ENCODE measurements at regions not wholly inside any gene's neighbourhood (a gene's known extent, or its start where the extent isn't known, plus 50 kb on each side); places are given as distances from the start of the nearest gene placed in this dataset.

GRCh38 chr4:38378478-38378877 lies 285.5 kb upstream of the KLF3 start:
- Histone ChIP-seq H3K27me3 (no peaks in the 10 kb centered on the region), H3K27ac (no peak overlapping the region), H3K36me3 (no peaks in the 10 kb centered on the region), H3K4me3 (no peak overlapping the region), H3K9me3 (no peaks in the 10 kb centered on the region), H3K4me1 (no peaks in the 10 kb centered on the region)
- TF ChIP-seq POLR2A (IDR thresholded peaks at IDR 0.05), result no peak
- TF ChIP-seq CTCF (IDR thresholded peaks at IDR 0.05), result no peak
- no peak for DNase-seq

GRCh38 chr4:38381788-38382187 lies 282.2 kb upstream of the KLF3 start:
- Histone ChIP-seq H3K9me3 (no peaks in the 10 kb centered on the region), H3K4me3 (no peak overlapping the region), H3K27ac (no peak overlapping the region), H3K36me3 (no peaks in the 10 kb centered on the region), H3K4me1 (peaks cover 0 to 19% (median 0%) of the 10 kb centered on the region in 4 donors), H3K27me3 (no peaks in the 10 kb centered on the region)
- no peak for DNase-seq
- TF ChIP-seq CTCF (IDR thresholded peaks at IDR 0.05) (no peak), POLR2A (IDR thresholded peaks at IDR 0.05) (no peak)

- Histone ChIP-seq H3K27me3 (no peaks in the 10 kb centered on the region), H3K27ac (no peak overlapping the region), H3K36me3 (no peaks in the 10 kb centered on the region), H3K4me3 (no peak overlapping the region), H3K9me3 (no peaks in the 10 kb centered on the region), H3K4me1 (peaks cover 0 to 26% (median 0%) of the 10 kb centered on the region in 4 donors)
- TF ChIP-seq CTCF (IDR thresholded peaks at IDR 0.05) (no peak), POLR2A (IDR thresholded peaks at IDR 0.05) (no peak)
- DNase-seq, result no peak
These were observed 281.5 kb upstream of the KLF3 start for GRCh38 chr4:38382520-38382919.

GRCh38 chr4:38383646-38384121 lies 280.3 kb upstream of the KLF3 start:
- no peak for TF ChIP-seq CTCF (IDR thresholded peaks at IDR 0.05)
- TF ChIP-seq POLR2A (IDR thresholded peaks at IDR 0.05), result no peak
- Histone ChIP-seq H3K4me3 (no peak overlapping the region), H3K27me3 (no peaks in the 10 kb centered on the region), H3K36me3 (no peaks in the 10 kb centered on the region), H3K27ac (peak overlapping the region in 2 of 4 donors; percentile 15 to 51), H3K4me1 (peaks cover 0 to 30% (median 0%) of the 10 kb centered on the region in 4 donors), H3K9me3 (no peaks in the 10 kb centered on the region)
- DNase-seq, result no peak

- peaks cover 0 to 7% (median 0%) of the 10 kb centered on the region in 4 donors for H3K9me3 ChIP-seq
- no peaks in the 10 kb centered on the region for H3K27me3 ChIP-seq
- H3K4me1 ChIP-seq, result peaks cover 0 to 30% (median 0%) of the 10 kb centered on the region in 4 donors
- no peak overlapping the region for H3K4me3 ChIP-seq
- no peak for DNase-seq
- no peaks in the 10 kb centered on the region for H3K36me3 ChIP-seq
- TF ChIP-seq CTCF (IDR thresholded peaks at IDR 0.05) (peak in 1 of 6 experiments; percentile 9), POLR2A (IDR thresholded peaks at IDR 0.05) (no peak)
- peak overlapping the region in 3 of 4 donors; percentile 63 to 85 (median 82) for H3K27ac ChIP-seq
These were observed 278.6 kb upstream of the KLF3 start for GRCh38 chr4:38385093-38386004.

Data from Peyer's patch (tissue), 4 donors.